DOHH2 (cell line): ENCODE measurements at regions not wholly inside any gene's neighbourhood (a gene's known extent, or its start where the extent isn't known, plus 50 kb on each side); places are given as distances from the start of the nearest gene placed in this dataset.

Experiments
- EZH2phosphoT487 ChIP-seq: fragments of 200-600 bp; sonication (generic); IDR thresholded peaks from 2 replicates; pipeline ENCODE4 v1.6.1; 2017; ENCODE audit warnings: borderline replicate concordance, mild to moderate bottlenecking, antibody characterized with exemption, low read length, moderate library complexity, mixed read lengths
- TF ChIP-seq, protein P1 (sequence below): fragments of 200-600 bp; sonication (generic); IDR thresholded peaks from one replicate; pipeline ENCODE4 v1.5.1; 2014; ENCODE audit warnings: antibody characterized with exemption, mild to moderate bottlenecking, low read depth, low read length; ENCODE audit not compliant: poor library complexity, severe bottlenecking

DNA sequence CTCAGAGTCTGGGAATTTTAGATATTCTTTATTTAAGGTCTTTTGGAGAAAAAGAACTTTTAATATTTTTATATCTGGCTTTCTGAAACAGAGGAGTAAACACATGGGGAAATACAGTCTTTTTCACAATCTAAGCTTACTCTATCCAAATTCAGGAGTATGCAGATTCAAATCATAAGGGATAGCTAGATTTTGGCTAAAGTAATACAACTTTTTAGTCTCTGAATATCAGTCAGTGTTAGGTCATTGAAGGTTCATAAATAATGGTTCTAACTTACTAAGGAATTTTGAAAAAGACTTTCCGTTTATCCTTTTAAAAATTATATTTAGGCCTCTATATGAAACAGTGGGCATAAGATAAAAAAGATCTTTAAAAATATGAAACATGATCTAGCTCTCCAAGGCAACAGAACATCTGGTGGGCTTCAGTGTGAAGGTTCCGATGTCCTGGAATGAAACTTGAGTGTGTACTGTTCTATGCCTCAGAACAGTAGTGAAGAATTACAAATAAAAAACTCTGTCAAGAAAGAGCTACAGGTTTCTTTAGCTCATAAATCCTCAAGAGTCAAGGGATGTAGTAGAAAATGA, 165.2 kb upstream of the PDGFD start:
- TF ChIP-seq, protein P1, sequence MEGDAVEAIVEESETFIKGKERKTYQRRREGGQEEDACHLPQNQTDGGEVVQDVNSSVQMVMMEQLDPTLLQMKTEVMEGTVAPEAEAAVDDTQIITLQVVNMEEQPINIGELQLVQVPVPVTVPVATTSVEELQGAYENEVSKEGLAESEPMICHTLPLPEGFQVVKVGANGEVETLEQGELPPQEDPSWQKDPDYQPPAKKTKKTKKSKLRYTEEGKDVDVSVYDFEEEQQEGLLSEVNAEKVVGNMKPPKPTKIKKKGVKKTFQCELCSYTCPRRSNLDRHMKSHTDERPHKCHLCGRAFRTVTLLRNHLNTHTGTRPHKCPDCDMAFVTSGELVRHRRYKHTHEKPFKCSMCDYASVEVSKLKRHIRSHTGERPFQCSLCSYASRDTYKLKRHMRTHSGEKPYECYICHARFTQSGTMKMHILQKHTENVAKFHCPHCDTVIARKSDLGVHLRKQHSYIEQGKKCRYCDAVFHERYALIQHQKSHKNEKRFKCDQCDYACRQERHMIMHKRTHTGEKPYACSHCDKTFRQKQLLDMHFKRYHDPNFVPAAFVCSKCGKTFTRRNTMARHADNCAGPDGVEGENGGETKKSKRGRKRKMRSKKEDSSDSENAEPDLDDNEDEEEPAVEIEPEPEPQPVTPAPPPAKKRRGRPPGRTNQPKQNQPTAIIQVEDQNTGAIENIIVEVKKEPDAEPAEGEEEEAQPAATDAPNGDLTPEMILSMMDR: no peak
- no peak for TF ChIP-seq EZH2phosphoT487
